Common myeloid progenitor, CD34-positive (primary cell): ENCODE measurements at regions not wholly inside any gene's neighbourhood (a gene's known extent, or its start where the extent isn't known, plus 50 kb on each side); places are given as distances from the start of the nearest gene placed in this dataset.

Source experiments
- CTCF ChIA-PET: fragments of 350-600 bp; sonication (Branson Sonifier 250); formaldehyde crosslinking; loops from one replicate; lab custom pipeline; 2021; ENCODE audit warnings: antibody characterized with exemption; lab: Charles Lee
- POLR2A ChIA-PET: fragments of 350-600 bp; sonication (Branson Sonifier 250); formaldehyde crosslinking; loops from one replicate; lab custom pipeline; 2021; ENCODE audit warnings: antibody characterized with exemption; lab: Charles Lee
- DNase-seq, 3 donors: peaks; one replicate each; pipeline versions ENCODE4 v3.0.0 to v3.0.0-alpha.2; 2013
- H3K27ac ChIP-seq, 2 experiments: 1 replicate in 1 of 2; 2 replicates in 1 of 2; pipeline ENCODE4 v1.7.0; 2013; ENCODE audit warnings: inconsistent platforms in 2 of 2, low read length in 2 of 2, mild to moderate bottlenecking in 2 of 2, low read depth in 1 of 2, moderate library complexity in 1 of 2; ENCODE audit not compliant: severe bottlenecking in 2 of 2, insufficient read depth in 1 of 2, poor library complexity in 1 of 2
- H3K27me3 ChIP-seq, 5 experiments: replicated peaks in 2 of 5; 1 replicate in 3 of 5; 2 replicates in 2 of 5; pipeline versions ENCODE4 v1.6.1 to v1.7.0; 2013; ENCODE audit warnings: low read length in 4 of 5, mild to moderate bottlenecking in 2 of 5, moderate library complexity in 2 of 5, inconsistent platforms in 1 of 5; ENCODE audit not compliant: insufficient read depth in 5 of 5, control insufficient read depth in 4 of 5
- H3K36me3 ChIP-seq, 4 experiments: 1 replicate in 2 of 4; 2 replicates in 2 of 4; pipeline versions ENCODE4 v1.6.1 to v1.7.0; 2013; ENCODE audit warnings: low read length in 3 of 4, control low read depth in 1 of 4, mild to moderate bottlenecking in 1 of 4; ENCODE audit not compliant: control insufficient read depth in 4 of 4, insufficient read depth in 4 of 4
- H3K4me1 ChIP-seq, 4 experiments: 1 replicate in 3 of 4; 2 replicates in 1 of 4; pipeline versions ENCODE4 v1.6.1 to v1.7.1; 2013; ENCODE audit warnings: low read length in 3 of 4, mild to moderate bottlenecking in 3 of 4, control low read depth in 1 of 4, inconsistent platforms in 1 of 4, moderate library complexity in 1 of 4; ENCODE audit not compliant: control insufficient read depth in 4 of 4, insufficient read depth in 4 of 4; ENCODE audit errors: control extremely low read depth in 1 of 4
- H3K4me3 ChIP-seq, 7 experiments: 1 replicate in 4 of 7; 2 replicates in 3 of 7; pipeline versions ENCODE4 v1.5.1 to v1.7.0; 2013; ENCODE audit warnings: mild to moderate bottlenecking in 7 of 7, low read length in 6 of 7, moderate library complexity in 6 of 7, inconsistent platforms in 2 of 7, low read depth in 2 of 7, control low read depth in 1 of 7; ENCODE audit not compliant: insufficient read depth in 4 of 7, control insufficient read depth in 1 of 7; ENCODE audit errors: extremely low read depth in 1 of 7
- H3K9me3 ChIP-seq, 5 experiments: 1 replicate in 4 of 5; 2 replicates in 1 of 5; pipeline versions ENCODE4 v1.6.1 to v1.7.1; 2013; ENCODE audit warnings: low read length in 4 of 5, mild to moderate bottlenecking in 2 of 5, inconsistent platforms in 1 of 5, low read depth in 1 of 5, moderate library complexity in 1 of 5; ENCODE audit not compliant: control insufficient read depth in 4 of 5, insufficient read depth in 2 of 5; ENCODE audit errors: control extremely low read depth in 1 of 5
- WGBS: methylation state at CpG from one replicate; pipeline ENCODE4 v1.1.5; 2013; ENCODE audit not compliant: insufficient coverage; 5-methylcytosine and 5-hydroxymethylcytosine counted together

- H3K36me3 ChIP-seq = no peaks in the 10 kb centered on the region
- no peak overlapping the region for H3K27ac ChIP-seq
- ChIA-PET CTCF (no interaction called here), POLR2A (no interaction called here)
- H3K9me3 ChIP-seq = peaks cover 0 to 21% (median 7%) of the 10 kb centered on the region in 5 experiments
- 88% methylated on average over 5 of the region's 5 CpGs for WGBS
- no peaks in the 10 kb centered on the region for H3K4me1 ChIP-seq
- peaks cover 5 to 97% (median 46%) of the 10 kb centered on the region in 5 experiments for H3K27me3 ChIP-seq
- H3K4me3 ChIP-seq = no peak overlapping the region
- DNase-seq = no peak
Measured at GRCh38 chr9:32915802-32916201, 85.6 kb downstream of the APTX start.

DNA sequence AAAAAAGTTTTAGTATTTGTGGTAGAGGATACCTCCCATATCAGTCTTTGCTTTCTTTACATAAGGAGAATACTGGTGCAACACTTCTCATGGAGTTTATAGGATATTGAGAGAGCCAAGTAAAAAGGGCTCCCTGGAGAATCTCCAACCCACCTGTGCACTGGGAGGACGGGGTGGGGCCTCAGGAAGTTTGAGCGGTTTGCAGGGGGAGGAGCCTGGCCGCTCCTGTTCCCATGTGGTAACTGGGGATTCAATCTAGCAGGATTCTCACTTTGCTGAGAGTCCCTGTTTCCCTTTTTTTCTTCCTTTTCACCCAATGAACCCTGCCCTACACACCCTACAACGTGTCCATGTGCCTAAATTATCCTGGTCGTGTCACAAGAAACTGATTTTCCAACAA lies 82.8 kb downstream of the APTX start:
- ChIA-PET POLR2A (no interaction called here), CTCF (no interaction called here)
- no peak overlapping the region for H3K27ac ChIP-seq
- H3K4me1 ChIP-seq = no peaks in the 10 kb centered on the region
- H3K27me3 ChIP-seq = peaks cover 7 to 92% (median 49%) of the 10 kb centered on the region in 5 experiments
- H3K9me3 ChIP-seq = peaks cover 0 to 20% (median 9%) of the 10 kb centered on the region in 5 experiments
- no CpG with 5 or more reads among the region's 5 CpGs for WGBS
- no peaks in the 10 kb centered on the region for H3K36me3 ChIP-seq
- no peak for DNase-seq
- no peak overlapping the region for H3K4me3 ChIP-seq
